ENCODE measurements at regions not wholly inside any gene's neighbourhood (a gene's known extent, or its start where the extent isn't known, plus 50 kb on each side); places are given as distances from the start of the nearest gene placed in this dataset.

- no peak overlapping the region for H3K27ac ChIP-seq
- H3K27me3 ChIP-seq, result no peaks in the 10 kb centered on the region
- DNase-seq (ENCODE audit: low spot score), result no peak
- no peak overlapping the region for H3K4me3 ChIP-seq
- peaks cover 0 to 6% of the 10 kb centered on the region in 2 donors for H3K9me3 ChIP-seq
- TF ChIP-seq CTCF (IDR thresholded peaks at IDR 0.05), result no peak
- H3K4me1 ChIP-seq, result no peaks in the 10 kb centered on the region
- H3K36me3 ChIP-seq, result no peaks in the 10 kb centered on the region
Observed at GRCh38 chr6:105825210-105825609, 260.9 kb upstream of the PRDM1 start.

GRCh38 chr6:105824732-105825131 is 261.4 kb upstream of the PRDM1 start:
- TF ChIP-seq CTCF (IDR thresholded peaks at IDR 0.05), result no peak
- no peak overlapping the region for H3K4me3 ChIP-seq
- H3K36me3 ChIP-seq, result no peaks in the 10 kb centered on the region
- H3K27ac ChIP-seq, result no peak overlapping the region
- peaks cover 0 to 6% of the 10 kb centered on the region in 2 donors for H3K9me3 ChIP-seq
- H3K4me1 ChIP-seq, result no peaks in the 10 kb centered on the region
- no peaks in the 10 kb centered on the region for H3K27me3 ChIP-seq
- DNase-seq (ENCODE audit: low spot score), result no peak

GRCh38 chr6:105821777-105822176 is 264.4 kb upstream of the PRDM1 start:
- no peaks in the 10 kb centered on the region for H3K36me3 ChIP-seq
- TF ChIP-seq CTCF (IDR thresholded peaks at IDR 0.05), result no peak

GRCh38 chr6:105821027-105821426 is 265.1 kb upstream of the PRDM1 start:
- H3K4me3 ChIP-seq, result no peak overlapping the region
- H3K4me1 ChIP-seq, result no peaks in the 10 kb centered on the region
- no peak overlapping the region for H3K27ac ChIP-seq
- DNase-seq (ENCODE audit: low spot score), result no peak
- H3K36me3 ChIP-seq, result no peaks in the 10 kb centered on the region
- TF ChIP-seq CTCF (IDR thresholded peaks at IDR 0.05), result no peak
- H3K9me3 ChIP-seq, result no peaks in the 10 kb centered on the region
- no peaks in the 10 kb centered on the region for H3K27me3 ChIP-seq

More at GRCh38 chr6:105821777-105822176, 264.4 kb upstream of the PRDM1 start:
- H3K4me1 ChIP-seq, result no peaks in the 10 kb centered on the region
- H3K9me3 ChIP-seq, result peaks cover 0 to 2% of the 10 kb centered on the region in 2 donors
- no peak overlapping the region for H3K4me3 ChIP-seq
- no peak overlapping the region for H3K27ac ChIP-seq
- no peaks in the 10 kb centered on the region for H3K27me3 ChIP-seq
- no peak for DNase-seq (ENCODE audit: low spot score)

- Histone ChIP-seq H3K36me3 (no peaks in the 10 kb centered on the region), H3K27ac (no peak overlapping the region), H3K4me3 (no peak overlapping the region), H3K27me3 (no peaks in the 10 kb centered on the region), H3K9me3 (no peaks in the 10 kb centered on the region), H3K4me1 (no peaks in the 10 kb centered on the region)
- TF ChIP-seq CTCF (IDR thresholded peaks at IDR 0.05), result no peak
- no peak for DNase-seq (ENCODE audit: low spot score)
Observed at GRCh38 chr6:105819745-105820144, 266.4 kb upstream of the PRDM1 start.

GRCh38 chr6:105818505-105818904 is 267.6 kb upstream of the PRDM1 start:
- H3K27ac ChIP-seq, result no peak overlapping the region
- no peak overlapping the region for H3K4me3 ChIP-seq
- H3K9me3 ChIP-seq, result no peaks in the 10 kb centered on the region
- H3K4me1 ChIP-seq, result no peaks in the 10 kb centered on the region
- no peaks in the 10 kb centered on the region for H3K27me3 ChIP-seq
- H3K36me3 ChIP-seq, result no peaks in the 10 kb centered on the region
- TF ChIP-seq CTCF (IDR thresholded peaks at IDR 0.05), result no peak
- DNase-seq (ENCODE audit: low spot score), result no peak
